HG03135 (cell line): ENCODE measurements at regions not wholly inside any gene's neighbourhood (a gene's known extent, or its start where the extent isn't known, plus 50 kb on each side); places are given as distances from the start of the nearest gene placed in this dataset.

ENCODE experiments used
- ATAC-seq: cut with Tn5 transposase; IDR thresholded peaks from one replicate; pipeline ENCODE4 v1.9.1; 2021; ENCODE audit warnings: mild to moderate bottlenecking, moderate library complexity; ENCODE audit not compliant: unreplicated experiment

- no peak for ATAC-seq
Measured at GRCh38 chr6:144854654-144855053, 569.5 kb downstream of the UTRN start.

DNA sequence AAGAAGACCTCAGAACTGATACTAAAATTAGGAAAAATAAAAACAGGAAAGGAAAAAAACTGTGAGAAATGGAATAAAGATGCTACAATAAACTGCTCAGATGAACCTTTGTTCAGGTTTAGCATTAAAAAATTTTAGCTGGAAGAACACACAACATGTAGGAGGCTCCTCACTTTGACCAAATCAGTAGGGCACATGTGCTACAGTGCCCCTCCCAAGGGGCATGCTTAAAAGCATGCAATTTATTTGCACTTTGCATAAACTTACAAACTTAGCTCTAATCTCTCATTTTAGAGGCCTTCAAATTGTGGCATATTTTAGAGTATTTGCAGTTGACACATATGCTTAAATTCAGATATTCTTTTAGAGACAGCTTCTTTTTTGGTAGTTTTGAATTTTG, 570.2 kb downstream of the UTRN start:
- no peak for ATAC-seq

DNA sequence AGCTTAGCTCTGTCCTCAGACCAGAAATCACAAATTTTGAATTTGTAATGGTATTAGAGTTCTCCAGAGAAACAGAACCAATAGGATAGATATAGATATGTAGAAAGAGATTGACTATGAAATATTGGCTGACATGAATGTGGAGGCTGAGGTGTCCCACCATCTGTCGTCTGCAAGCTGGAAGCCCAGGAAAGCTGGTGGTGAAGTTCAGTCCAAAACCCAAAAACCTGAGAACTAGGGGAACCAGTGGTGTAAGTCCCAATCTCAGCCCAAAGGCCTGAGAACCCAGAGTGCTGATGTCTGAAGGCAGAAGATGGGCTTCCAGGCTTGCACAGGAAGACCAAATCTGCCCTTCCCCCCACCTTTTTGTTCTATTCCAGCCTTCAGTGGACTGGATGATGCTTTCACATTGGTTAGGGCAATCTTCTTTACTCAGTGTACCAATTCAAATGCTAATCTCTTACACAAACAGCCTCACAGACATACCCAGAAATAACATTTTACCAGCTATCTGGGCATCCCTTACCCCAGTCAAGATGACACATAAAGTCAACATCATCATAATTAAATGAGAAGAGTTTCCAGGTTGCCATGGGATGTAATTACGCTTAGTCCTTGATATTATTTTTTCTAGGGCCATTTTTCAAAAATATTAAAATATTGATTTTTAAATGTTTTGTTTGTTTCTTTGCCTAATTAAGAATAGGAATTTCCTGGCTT, 570.8 kb downstream of the UTRN start:
- ATAC-seq, result no peak

- no peak for ATAC-seq
Measured at GRCh38 chr6:144856622-144857021, 571.5 kb downstream of the UTRN start.

DNA sequence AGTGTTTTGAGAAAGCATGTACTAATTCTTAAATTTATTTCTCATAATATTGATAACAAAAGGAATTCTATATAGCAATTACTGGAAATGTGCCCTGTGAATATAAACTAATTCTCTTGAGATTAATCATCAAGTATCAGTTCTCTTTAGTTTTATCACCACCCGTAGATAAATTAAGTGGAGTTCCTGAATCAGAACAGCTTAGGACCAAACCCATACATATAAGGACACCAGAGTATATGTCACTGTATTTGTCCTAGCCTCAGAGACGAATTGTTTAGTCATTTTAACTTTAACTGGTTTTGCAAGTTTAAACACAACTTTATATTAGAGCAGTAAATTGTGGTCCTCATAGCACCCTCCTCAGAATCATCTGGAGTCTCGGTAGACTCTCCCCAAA, 572.0 kb downstream of the UTRN start:
- ATAC-seq, result no peak

- no peak for ATAC-seq
Measured at GRCh38 chr6:144862769-144863168, 577.6 kb downstream of the UTRN start.

- ATAC-seq, result no peak
Measured at GRCh38 chr6:144867761-144868160, 582.6 kb downstream of the UTRN start.

DNA sequence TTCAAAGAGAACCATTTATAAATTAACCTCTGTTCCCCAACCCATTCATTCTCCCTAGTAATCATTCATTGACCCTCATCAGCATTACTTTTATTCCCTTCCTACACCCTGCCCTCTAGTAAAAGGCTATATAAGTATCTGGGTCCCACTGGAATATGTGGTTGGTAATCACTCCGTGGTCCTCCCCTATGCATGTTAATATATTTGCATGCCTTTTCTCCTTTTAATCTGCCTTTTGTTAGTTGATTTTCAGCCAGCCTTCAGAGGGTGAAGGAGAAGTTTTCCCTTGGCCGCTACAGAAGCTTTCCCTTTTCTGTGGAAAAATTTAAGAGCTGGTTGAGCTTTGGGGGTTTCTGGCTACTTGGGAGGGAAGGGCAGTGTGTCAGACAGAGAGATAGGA, 585.6 kb downstream of the UTRN start:
- no peak for ATAC-seq

GRCh38 chr6:144873623-144874378, 588.7 kb downstream of the UTRN start:
- ATAC-seq, result no peak

DNA sequence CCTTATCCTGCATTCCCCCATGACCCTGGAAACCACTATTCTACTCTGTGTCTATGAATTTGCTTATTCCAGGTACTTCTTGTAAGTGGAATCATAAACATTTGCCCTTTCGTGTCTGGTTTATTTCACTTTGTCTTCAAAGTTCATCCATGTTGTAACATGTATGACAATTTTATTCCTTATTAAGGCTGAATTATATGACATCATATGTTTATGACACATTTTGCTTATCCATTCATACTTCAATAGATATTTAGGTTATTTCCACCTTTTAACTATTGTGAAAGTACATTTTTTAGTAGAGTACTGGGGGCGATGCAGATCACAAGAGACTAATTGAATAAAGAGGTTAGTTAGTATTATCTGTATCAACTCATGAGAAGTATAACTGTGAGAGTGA, 591.6 kb downstream of the UTRN start:
- no peak for ATAC-seq

DNA sequence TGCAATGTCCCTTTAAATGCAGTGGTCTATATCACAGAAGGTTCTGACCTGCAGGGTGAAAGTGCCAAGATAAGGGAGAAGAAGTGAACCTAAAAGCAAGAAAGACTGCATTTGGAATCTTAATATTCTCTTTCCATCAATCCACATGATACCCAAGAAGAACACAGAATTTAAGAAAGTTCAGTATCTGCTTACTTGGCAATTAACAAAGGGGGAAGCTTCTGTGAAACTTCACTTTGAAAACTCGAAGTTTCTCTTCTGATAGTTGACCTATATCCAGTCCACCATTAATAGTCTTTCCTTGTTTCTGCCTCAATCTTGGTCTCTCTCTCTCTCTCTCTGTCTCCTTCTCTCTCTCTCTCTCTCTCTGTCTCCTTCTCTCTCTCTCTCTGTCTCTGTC, 592.0 kb downstream of the UTRN start:
- ATAC-seq, result no peak

DNA sequence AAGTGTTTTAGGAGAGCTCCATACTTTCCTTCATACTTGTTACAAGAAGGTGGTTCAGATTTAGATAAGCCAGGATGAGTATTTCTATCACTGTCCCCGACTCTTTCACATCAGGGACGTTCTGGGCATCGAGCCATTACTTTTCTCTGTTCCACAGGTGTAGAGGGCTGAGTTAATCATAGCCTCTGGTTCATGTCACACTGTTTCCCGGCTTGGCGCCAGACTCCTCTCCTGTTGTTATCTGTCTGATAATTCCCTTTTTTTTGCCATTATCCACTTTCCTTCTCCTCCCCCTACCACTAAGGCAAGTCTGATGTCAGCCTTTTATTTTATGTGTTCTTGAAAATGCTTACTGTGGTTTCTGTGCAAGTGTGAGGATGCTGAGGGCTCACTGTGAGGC, 593.4 kb downstream of the UTRN start:
- no peak for ATAC-seq

DNA sequence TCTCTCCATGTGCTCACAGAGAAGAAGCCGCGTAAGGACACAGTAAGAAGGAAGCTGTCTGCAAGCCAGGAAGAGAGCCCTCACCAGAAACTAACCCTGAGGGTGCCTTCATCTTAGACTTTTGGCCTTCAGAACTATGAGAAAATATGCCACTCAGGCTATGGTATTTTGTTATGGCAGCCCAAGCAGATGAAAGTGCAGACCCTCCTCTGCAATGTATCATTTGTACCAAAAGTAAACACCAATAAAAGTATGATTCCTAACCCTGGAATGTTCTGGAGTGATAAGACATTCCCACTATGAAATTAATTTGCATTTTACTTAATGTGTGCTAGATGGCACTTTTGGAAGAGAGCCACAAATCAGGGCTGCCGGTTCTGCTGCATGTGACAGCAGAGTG, 594.3 kb downstream of the UTRN start:
- no peak for ATAC-seq

GRCh38 chr6:144882425-144882824, 597.3 kb downstream of the UTRN start:
- no peak for ATAC-seq

DNA sequence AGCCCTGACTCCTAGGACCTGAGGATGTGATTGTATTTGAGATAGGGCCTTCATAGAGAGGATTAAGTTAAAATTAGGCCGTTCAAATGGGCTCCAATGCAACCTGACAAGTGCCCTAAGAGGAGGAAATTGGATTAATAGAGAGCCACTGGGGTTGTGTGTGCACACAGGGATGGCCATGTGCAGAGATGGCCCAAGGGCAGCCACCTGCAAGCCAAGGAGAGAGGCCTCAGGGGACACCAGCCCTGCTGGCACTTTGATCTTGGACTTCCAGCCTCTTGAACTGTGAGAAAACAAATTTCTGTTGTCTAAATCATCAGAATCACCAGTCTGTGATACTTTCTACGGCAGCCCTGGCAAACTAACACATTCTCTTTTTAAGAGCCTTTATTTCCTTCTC, 598.8 kb downstream of the UTRN start:
- no peak for ATAC-seq

DNA sequence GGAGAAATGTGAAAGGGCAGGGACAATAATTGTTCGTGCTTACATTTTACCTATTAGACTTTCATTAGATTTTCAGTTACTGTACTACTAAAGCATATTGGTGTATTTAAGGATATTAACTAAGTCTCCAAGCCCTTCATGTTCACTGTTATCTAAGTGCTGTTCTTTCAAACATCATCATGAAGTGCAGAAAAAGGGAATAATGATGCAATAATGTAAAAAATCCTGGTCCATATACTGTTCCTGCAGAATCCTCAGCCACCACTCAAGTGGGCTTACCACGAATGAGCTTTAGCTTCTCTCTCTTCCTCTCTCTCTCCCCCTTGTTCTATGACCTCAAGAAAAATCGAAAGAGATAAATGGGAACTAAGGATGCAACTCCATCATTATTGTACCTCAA, 600.7 kb downstream of the UTRN start:
- no peak for ATAC-seq

GRCh38 chr6:144886682-144887081, 601.5 kb downstream of the UTRN start:
- no peak for ATAC-seq

GRCh38 chr6:144888621-144889020, 603.5 kb downstream of the UTRN start:
- no peak for ATAC-seq

- ATAC-seq, result no peak
Measured at GRCh38 chr6:144893680-144894151, 608.6 kb downstream of the UTRN start.

DNA sequence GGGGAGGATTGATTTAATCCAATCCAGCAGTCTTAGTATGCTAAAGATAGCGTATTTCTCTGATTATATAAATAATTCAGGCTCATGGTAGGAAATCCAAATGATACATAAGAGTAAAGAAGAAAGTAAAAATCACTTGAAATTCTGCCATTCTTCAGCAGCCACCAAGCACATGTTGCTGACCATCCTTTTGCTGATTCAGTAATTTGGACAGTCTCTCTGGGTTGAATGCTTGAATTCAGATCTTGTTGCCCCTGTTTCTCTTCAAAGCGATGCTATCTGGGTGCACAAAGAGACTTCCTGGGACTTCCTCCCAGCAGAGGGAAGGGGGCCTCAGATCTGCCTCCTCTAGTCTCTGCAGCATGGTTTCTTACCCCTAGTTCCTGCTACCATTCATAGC, 609.1 kb downstream of the UTRN start:
- no peak for ATAC-seq

- no peak for ATAC-seq
Measured at GRCh38 chr6:144895313-144896278, 610.5 kb downstream of the UTRN start.
